Spleen (tissue), 11 donors: ENCODE measurements at regions not wholly inside any gene's neighbourhood (a gene's known extent, or its start where the extent isn't known, plus 50 kb on each side); places are given as distances from the start of the nearest gene placed in this dataset.
A peak's percentile ranks its signal among the peaks of the same experiment; 100 is the strongest.

ENCODE experiments used
- DNase-seq: peaks from one replicate; pipeline ENCODE4 v3.0.0-alpha.2; 2020
- H3K27ac ChIP-seq, 8 donors: fragments of 200-600 bp; sonication (generic) in 7 of 8; 1 replicate in 4 of 8; 2 replicates in 4 of 8; pipeline versions ENCODE4 v1.5.0 to v1.8.0; 2016 to 2021; ENCODE audit warnings: inconsistent platforms in 4 of 8, mild to moderate bottlenecking in 4 of 8, moderate library complexity in 1 of 8
- H3K27me3 ChIP-seq, 7 donors: fragments of 200-600 bp; sonication (generic) in 6 of 7; replicated peaks in 1 of 7; 1 replicate in 4 of 7; 2 replicates in 3 of 7; pipeline versions ENCODE4 v1.5.0 to v1.8.0; 2016 to 2021; ENCODE audit warnings: inconsistent platforms in 3 of 7, mild to moderate bottlenecking in 1 of 7
- H3K36me3 ChIP-seq, 6 donors: fragments of 200-600 bp; sonication (generic) in 5 of 6; 1 replicate in 4 of 6; 2 replicates in 2 of 6; pipeline versions ENCODE4 v1.5.0 to v1.8.0; 2016 to 2021; ENCODE audit warnings: inconsistent platforms in 2 of 6
- H3K4me1 ChIP-seq, 6 donors: fragments of 200-600 bp; sonication (generic) in 5 of 6; 1 replicate in 3 of 6; 2 replicates in 3 of 6; pipeline versions ENCODE4 v1.5.0 to v1.8.0; 2016 to 2021; ENCODE audit warnings: inconsistent platforms in 3 of 6
- H3K4me3 ChIP-seq, 8 donors: fragments of 200-600 bp; sonication (generic) in 7 of 8; 1 replicate in 4 of 8; 2 replicates in 4 of 8; pipeline versions ENCODE4 v1.5.0 to v1.8.0; 2016 to 2021; ENCODE audit warnings: inconsistent platforms in 4 of 8, mild to moderate bottlenecking in 4 of 8, moderate library complexity in 2 of 8
- H3K9me3 ChIP-seq, 8 donors: fragments of 200-600 bp; sonication (generic) in 7 of 8; 1 replicate in 4 of 8; 2 replicates in 4 of 8; pipeline versions ENCODE4 v1.5.0 to v1.8.0; 2016 to 2021; ENCODE audit warnings: inconsistent platforms in 4 of 8
- CTCF ChIP-seq, 11 experiments: fragments of 200-600 bp in 7 of 11; fragments of 450-650 bp in 4 of 11; sonication (generic) in 4 of 11; IDR thresholded peaks in 8 of 11; conservative IDR thresholded peaks in 3 of 11; 1 replicate in 7 of 11; 2 replicates in 4 of 11; pipeline versions ENCODE4 v1.4.0 to v1.8.0; 2016 to 2021; ENCODE audit warnings: antibody characterized with exemption in 11 of 11, inconsistent platforms in 4 of 11, mild to moderate bottlenecking in 1 of 11
- POLR2A ChIP-seq, 3 donors: fragments of 450-650 bp; IDR thresholded peaks; one replicate each; pipeline ENCODE4 v1.5.1; 2017; ENCODE audit warnings: antibody characterized with exemption in 3 of 3, mild to moderate bottlenecking in 1 of 3
- POLR2AphosphoS5 ChIP-seq, 3 donors: sonication (generic); formaldehyde crosslinking; IDR thresholded peaks; one replicate each; pipeline ENCODE4 v1.5.1; 2017; ENCODE audit warnings: antibody characterized with exemption in 3 of 3
- WGBS, 5 donors: extraction: QIAGEN DNeasy Blood & Tissue Kit in 3 of 5; methylation state at CpG; one replicate each; pipeline versions ENCODE4 v1.1.5 to v1.1.7; 2013 to 2018; 5-methylcytosine and 5-hydroxymethylcytosine counted together
- intact Hi-C: fragments of 100-400 bp; cut with DNase I; formaldehyde crosslinking; loops from one replicate; pipeline ENCODE4 v1.15.0; 2023; ENCODE audit warnings: low total_unique reads
- donor health status: healthy with polysubstance abuse.
- donor health status: DM: no; HTN: no; CAD: no; lungs with moderate emphysema.
- donor health status: DM: no; HTN: no; CAD: no.
- donor health status: Bipolar disorder and iron deficiency.
- donor health status: healthy.
- donor health status: DM: no; HTN: no; CAD: no.
- donor health status: DM: yes; HTN: yes; CAD: no.

GRCh38 chr9:22210262-22210661, 201.2 kb upstream of the CDKN2B start:
- Histone ChIP-seq H3K9me3 (no peaks in the 10 kb centered on the region), H3K27ac (no peak overlapping the region), H3K27me3 (no peaks in the 10 kb centered on the region), H3K4me3 (no peak overlapping the region), H3K4me1 (peaks cover 0 to 34% (median 6%) of the 10 kb centered on the region in 6 donors), H3K36me3 (no peaks in the 10 kb centered on the region)
- DNase-seq, result no peak
- no peak for TF ChIP-seq POLR2AphosphoS5 (IDR thresholded peaks at IDR 0.05)
- TF ChIP-seq CTCF (IDR thresholded peaks at IDR 0.05 in 8 of 11, conservative IDR thresholded peaks at IDR 0.05 in 3 of 11), result no peak
- no peak for TF ChIP-seq POLR2A (IDR thresholded peaks at IDR 0.05)
- 45 to 54% (median 53%) methylated on average over 1 of the region's 1 CpG for WGBS, 5 donors
- intact Hi-C loops, result no loop called here

- DNase-seq, result no peak
- no peaks in the 10 kb centered on the region for H3K9me3 ChIP-seq
- H3K4me1 ChIP-seq, result peaks cover 0 to 34% (median 6%) of the 10 kb centered on the region in 6 donors
- intact Hi-C loops, result no loop called here
- H3K36me3 ChIP-seq, result no peaks in the 10 kb centered on the region
- no peaks in the 10 kb centered on the region for H3K27me3 ChIP-seq
- no peak for TF ChIP-seq POLR2AphosphoS5 (IDR thresholded peaks at IDR 0.05)
- H3K4me3 ChIP-seq, result no peak overlapping the region
- 86 to 90% (median 88%) methylated on average over 2 of the region's 2 CpGs for WGBS, 5 donors
- peak overlapping the region in 2 of 8 donors; percentile 29 to 36 for H3K27ac ChIP-seq
These were observed 201.8 kb upstream of the CDKN2B start for GRCh38 chr9:22210936-22211335.

- H3K27ac ChIP-seq, result peak overlapping the region in 5 of 8 donors; percentile 9 to 36 (median 29)
- DNase-seq, result no peak
- H3K4me3 ChIP-seq, result no peak overlapping the region
- no peaks in the 10 kb centered on the region for H3K27me3 ChIP-seq
- no peaks in the 10 kb centered on the region for H3K36me3 ChIP-seq
- 23 to 34% (median 30%) methylated on average over 4 of the region's 4 CpGs for WGBS, 5 donors
- no peak for TF ChIP-seq CTCF (IDR thresholded peaks at IDR 0.05 in 8 of 11, conservative IDR thresholded peaks at IDR 0.05 in 3 of 11)
- TF ChIP-seq POLR2A (IDR thresholded peaks at IDR 0.05), result no peak
- TF ChIP-seq POLR2AphosphoS5 (IDR thresholded peaks at IDR 0.05), result no peak
- intact Hi-C loops, result no loop called here
- H3K9me3 ChIP-seq, result no peaks in the 10 kb centered on the region
- H3K4me1 ChIP-seq, result peaks cover 0 to 30% (median 6%) of the 10 kb centered on the region in 6 donors
These were observed 202.7 kb upstream of the CDKN2B start for GRCh38 chr9:22211588-22212360.

- 86 to 99% (median 96%) methylated on average over 3 of the region's 3 CpGs for WGBS, 5 donors
- Histone ChIP-seq H3K27me3 (no peaks in the 10 kb centered on the region), H3K9me3 (no peaks in the 10 kb centered on the region), H3K4me1 (peaks cover 0 to 21% (median 5%) of the 10 kb centered on the region in 6 donors), H3K27ac (no peak overlapping the region), H3K4me3 (no peak overlapping the region), H3K36me3 (no peaks in the 10 kb centered on the region)
- intact Hi-C loops, result no loop called here
- no peak for TF ChIP-seq POLR2AphosphoS5 (IDR thresholded peaks at IDR 0.05)
- TF ChIP-seq POLR2A (IDR thresholded peaks at IDR 0.05), result no peak
- no peak for TF ChIP-seq CTCF (IDR thresholded peaks at IDR 0.05 in 8 of 11, conservative IDR thresholded peaks at IDR 0.05 in 3 of 11)
- DNase-seq, result no peak
These were observed 204.9 kb upstream of the CDKN2B start for GRCh38 chr9:22214021-22214420.
